MM.1S (cell line): ENCODE measurements at regions not wholly inside any gene's neighbourhood (a gene's known extent, or its start where the extent isn't known, plus 50 kb on each side); places are given as distances from the start of the nearest gene placed in this dataset.

Experiments used
- EZH2phosphoT487 ChIP-seq: fragments of 300-600 bp; sonication (generic); IDR thresholded peaks from 2 replicates; pipeline ENCODE4 v1.6.1; 2018; ENCODE audit warnings: antibody characterized with exemption, low read length
- TF ChIP-seq, protein P1 (sequence below): fragments of 300-600 bp; sonication (generic); IDR thresholded peaks from 2 replicates; pipeline ENCODE4 v1.5.1; 2016; ENCODE audit warnings: antibody characterized with exemption, low read length, mixed read lengths

DNA sequence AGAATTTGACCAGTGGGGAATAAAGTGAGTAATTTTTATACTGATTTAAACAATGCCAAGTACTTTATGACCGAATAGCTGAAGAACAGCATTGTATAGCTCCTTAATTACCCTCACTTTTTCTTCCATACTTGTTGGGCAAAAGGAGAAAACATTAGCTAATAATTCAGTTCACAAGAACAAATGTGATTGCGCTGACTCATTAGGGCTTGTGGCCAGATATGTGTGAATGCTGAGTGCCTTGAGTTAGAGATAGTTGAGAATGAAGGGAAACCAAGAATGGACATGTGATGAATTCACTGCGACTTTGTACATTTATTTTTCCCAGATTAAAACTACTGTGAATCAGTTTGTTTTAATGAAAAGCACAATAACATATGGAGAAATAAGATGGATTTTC is 669.4 kb downstream of the TFAP2A start:
- TF ChIP-seq, protein P1, sequence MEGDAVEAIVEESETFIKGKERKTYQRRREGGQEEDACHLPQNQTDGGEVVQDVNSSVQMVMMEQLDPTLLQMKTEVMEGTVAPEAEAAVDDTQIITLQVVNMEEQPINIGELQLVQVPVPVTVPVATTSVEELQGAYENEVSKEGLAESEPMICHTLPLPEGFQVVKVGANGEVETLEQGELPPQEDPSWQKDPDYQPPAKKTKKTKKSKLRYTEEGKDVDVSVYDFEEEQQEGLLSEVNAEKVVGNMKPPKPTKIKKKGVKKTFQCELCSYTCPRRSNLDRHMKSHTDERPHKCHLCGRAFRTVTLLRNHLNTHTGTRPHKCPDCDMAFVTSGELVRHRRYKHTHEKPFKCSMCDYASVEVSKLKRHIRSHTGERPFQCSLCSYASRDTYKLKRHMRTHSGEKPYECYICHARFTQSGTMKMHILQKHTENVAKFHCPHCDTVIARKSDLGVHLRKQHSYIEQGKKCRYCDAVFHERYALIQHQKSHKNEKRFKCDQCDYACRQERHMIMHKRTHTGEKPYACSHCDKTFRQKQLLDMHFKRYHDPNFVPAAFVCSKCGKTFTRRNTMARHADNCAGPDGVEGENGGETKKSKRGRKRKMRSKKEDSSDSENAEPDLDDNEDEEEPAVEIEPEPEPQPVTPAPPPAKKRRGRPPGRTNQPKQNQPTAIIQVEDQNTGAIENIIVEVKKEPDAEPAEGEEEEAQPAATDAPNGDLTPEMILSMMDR, result no peak
- TF ChIP-seq EZH2phosphoT487, result no peak
